ENCODE measurements at regions not wholly inside any gene's neighbourhood (a gene's known extent, or its start where the extent isn't known, plus 50 kb on each side); places are given as distances from the start of the nearest gene placed in this dataset.

GRCh38 chr7:31410265-31410664, 69.7 kb upstream of the NEUROD6 start:
- TF ChIP-seq SUZ12 (IDR thresholded peaks at IDR 0.05; ENCODE audit: extremely low read depth, insufficient read depth, insufficient read length): no peak
- TF ChIP-seq ZNF274 (IDR thresholded peaks at IDR 0.05; ENCODE audit: low read depth, low read length): no peak
- no peak for TF ChIP-seq YY1 (IDR thresholded peaks at IDR 0.05; ENCODE audit: insufficient read depth, insufficient read length)
